A549 (cell line): ENCODE measurements at regions not wholly inside any gene's neighbourhood (a gene's known extent, or its start where the extent isn't known, plus 50 kb on each side); places are given as distances from the start of the nearest gene placed in this dataset.

ENCODE experiments used
- CBX2 ChIP-seq: fragments of 200-600 bp; sonication (generic); IDR thresholded peaks from 2 replicates; pipeline ENCODE4 v1.6.1; 2016; ENCODE audit warnings: low read depth, mild to moderate bottlenecking, borderline replicate concordance
- KDM1A ChIP-seq: fragments of 200-600 bp; sonication (generic); IDR thresholded peaks from 2 replicates; pipeline ENCODE4 v1.6.1; 2016; ENCODE audit warnings: low read depth, mild to moderate bottlenecking
- KDM5A ChIP-seq: fragments of 200-600 bp; sonication (generic); IDR thresholded peaks from 2 replicates; pipeline ENCODE4 v1.6.1; 2016; ENCODE audit warnings: antibody characterized with exemption, mild to moderate bottlenecking
- MYC ChIP-seq: IDR thresholded peaks from 2 replicates; pipeline ENCODE4 v1.6.1; 2012; ENCODE audit warnings: mild to moderate bottlenecking, inconsistent platforms, low read length, improper control_type of control experiment, borderline replicate concordance
- NR3C1 ChIP-seq: fragments of >200 bp; sonication (Bioruptor Twin); formaldehyde crosslinking; IDR thresholded peaks from 3 replicates; pipeline ENCODE4 v1.6.1; 2017
- POLR2A ChIP-seq: IDR thresholded peaks from 2 replicates; pipeline ENCODE4 v1.6.1; 2012; ENCODE audit warnings: mild to moderate bottlenecking, low read length
- ZC3H11A ChIP-seq: fragments of 450-650 bp; IDR thresholded peaks from 2 replicates; pipeline ENCODE4 v1.6.1; 2014; ENCODE audit warnings: antibody characterized with exemption, mild to moderate bottlenecking
- TF ChIP-seq, protein P1 (sequence below): fragments of >200 bp; sonication (Bioruptor Twin); formaldehyde crosslinking; IDR thresholded peaks from 3 replicates; pipeline ENCODE4 v1.6.1; 2016
- TF ChIP-seq, protein P2 (sequence below): fragments of >200 bp; sonication (Bioruptor Twin); formaldehyde crosslinking; IDR thresholded peaks from 3 replicates; pipeline ENCODE4 v1.5.1; 2016
- TF ChIP-seq, protein P3 (sequence below): IDR thresholded peaks from 2 replicates; pipeline ENCODE4 v1.6.1; 2012; ENCODE audit warnings: low read depth, borderline replicate concordance
- TF ChIP-seq, protein P4 (sequence below): fragments of 200-600 bp; sonication (generic); IDR thresholded peaks from 2 replicates; pipeline ENCODE4 v1.6.1; 2016; ENCODE audit warnings: antibody characterized with exemption, mild to moderate bottlenecking, moderate library complexity
- TF ChIP-seq, protein P5 (sequence below): IDR thresholded peaks from 2 replicates; pipeline ENCODE4 v1.6.1; 2012

DNA sequence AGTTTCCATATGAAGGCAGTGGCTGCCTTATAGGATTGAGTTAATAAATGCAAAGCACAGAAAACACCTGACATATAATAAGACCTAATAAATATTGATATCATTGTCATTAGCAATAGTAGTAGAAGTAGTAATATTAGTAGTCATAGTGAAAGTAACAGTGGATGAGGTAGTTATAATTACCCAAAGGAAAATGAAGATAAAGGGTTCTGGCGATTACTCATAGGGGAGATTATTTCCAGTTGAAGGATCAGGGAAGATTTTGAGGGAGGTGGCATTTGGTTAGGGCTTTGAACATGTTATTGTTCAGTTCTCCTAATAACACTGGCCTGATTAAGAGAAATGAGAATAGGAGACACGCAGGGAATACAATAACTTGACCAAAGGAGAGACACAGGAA lies 131.9 kb upstream of the GPRIN3 start:
- TF ChIP-seq KDM1A (no peak), KDM5A (no peak), CBX2 (no peak), POLR2A (no peak), ZC3H11A (no peak), NR3C1 (no peak), MYC (no peak)
- TF ChIP-seq, protein P1, sequence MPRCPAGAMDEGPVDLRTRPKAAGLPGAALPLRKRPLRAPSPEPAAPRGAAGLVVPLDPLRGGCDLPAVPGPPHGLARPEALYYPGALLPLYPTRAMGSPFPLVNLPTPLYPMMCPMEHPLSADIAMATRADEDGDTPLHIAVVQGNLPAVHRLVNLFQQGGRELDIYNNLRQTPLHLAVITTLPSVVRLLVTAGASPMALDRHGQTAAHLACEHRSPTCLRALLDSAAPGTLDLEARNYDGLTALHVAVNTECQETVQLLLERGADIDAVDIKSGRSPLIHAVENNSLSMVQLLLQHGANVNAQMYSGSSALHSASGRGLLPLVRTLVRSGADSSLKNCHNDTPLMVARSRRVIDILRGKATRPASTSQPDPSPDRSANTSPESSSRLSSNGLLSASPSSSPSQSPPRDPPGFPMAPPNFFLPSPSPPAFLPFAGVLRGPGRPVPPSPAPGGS, result no peak
- TF ChIP-seq, protein P2, sequence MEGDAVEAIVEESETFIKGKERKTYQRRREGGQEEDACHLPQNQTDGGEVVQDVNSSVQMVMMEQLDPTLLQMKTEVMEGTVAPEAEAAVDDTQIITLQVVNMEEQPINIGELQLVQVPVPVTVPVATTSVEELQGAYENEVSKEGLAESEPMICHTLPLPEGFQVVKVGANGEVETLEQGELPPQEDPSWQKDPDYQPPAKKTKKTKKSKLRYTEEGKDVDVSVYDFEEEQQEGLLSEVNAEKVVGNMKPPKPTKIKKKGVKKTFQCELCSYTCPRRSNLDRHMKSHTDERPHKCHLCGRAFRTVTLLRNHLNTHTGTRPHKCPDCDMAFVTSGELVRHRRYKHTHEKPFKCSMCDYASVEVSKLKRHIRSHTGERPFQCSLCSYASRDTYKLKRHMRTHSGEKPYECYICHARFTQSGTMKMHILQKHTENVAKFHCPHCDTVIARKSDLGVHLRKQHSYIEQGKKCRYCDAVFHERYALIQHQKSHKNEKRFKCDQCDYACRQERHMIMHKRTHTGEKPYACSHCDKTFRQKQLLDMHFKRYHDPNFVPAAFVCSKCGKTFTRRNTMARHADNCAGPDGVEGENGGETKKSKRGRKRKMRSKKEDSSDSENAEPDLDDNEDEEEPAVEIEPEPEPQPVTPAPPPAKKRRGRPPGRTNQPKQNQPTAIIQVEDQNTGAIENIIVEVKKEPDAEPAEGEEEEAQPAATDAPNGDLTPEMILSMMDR, result no peak
- TF ChIP-seq, protein P3, sequence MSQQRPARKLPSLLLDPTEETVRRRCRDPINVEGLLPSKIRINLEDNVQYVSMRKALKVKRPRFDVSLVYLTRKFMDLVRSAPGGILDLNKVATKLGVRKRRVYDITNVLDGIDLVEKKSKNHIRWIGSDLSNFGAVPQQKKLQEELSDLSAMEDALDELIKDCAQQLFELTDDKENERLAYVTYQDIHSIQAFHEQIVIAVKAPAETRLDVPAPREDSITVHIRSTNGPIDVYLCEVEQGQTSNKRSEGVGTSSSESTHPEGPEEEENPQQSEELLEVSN, result no peak
- TF ChIP-seq, protein P4, sequence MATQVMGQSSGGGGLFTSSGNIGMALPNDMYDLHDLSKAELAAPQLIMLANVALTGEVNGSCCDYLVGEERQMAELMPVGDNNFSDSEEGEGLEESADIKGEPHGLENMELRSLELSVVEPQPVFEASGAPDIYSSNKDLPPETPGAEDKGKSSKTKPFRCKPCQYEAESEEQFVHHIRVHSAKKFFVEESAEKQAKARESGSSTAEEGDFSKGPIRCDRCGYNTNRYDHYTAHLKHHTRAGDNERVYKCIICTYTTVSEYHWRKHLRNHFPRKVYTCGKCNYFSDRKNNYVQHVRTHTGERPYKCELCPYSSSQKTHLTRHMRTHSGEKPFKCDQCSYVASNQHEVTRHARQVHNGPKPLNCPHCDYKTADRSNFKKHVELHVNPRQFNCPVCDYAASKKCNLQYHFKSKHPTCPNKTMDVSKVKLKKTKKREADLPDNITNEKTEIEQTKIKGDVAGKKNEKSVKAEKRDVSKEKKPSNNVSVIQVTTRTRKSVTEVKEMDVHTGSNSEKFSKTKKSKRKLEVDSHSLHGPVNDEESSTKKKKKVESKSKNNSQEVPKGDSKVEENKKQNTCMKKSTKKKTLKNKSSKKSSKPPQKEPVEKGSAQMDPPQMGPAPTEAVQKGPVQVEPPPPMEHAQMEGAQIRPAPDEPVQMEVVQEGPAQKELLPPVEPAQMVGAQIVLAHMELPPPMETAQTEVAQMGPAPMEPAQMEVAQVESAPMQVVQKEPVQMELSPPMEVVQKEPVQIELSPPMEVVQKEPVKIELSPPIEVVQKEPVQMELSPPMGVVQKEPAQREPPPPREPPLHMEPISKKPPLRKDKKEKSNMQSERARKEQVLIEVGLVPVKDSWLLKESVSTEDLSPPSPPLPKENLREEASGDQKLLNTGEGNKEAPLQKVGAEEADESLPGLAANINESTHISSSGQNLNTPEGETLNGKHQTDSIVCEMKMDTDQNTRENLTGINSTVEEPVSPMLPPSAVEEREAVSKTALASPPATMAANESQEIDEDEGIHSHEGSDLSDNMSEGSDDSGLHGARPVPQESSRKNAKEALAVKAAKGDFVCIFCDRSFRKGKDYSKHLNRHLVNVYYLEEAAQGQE, result no peak
- TF ChIP-seq, protein P5, sequence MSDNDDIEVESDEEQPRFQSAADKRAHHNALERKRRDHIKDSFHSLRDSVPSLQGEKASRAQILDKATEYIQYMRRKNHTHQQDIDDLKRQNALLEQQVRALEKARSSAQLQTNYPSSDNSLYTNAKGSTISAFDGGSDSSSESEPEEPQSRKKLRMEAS, result no peak
